K562 (cell line): ENCODE measurements at regions not wholly inside any gene's neighbourhood (a gene's known extent, or its start where the extent isn't known, plus 50 kb on each side); places are given as distances from the start of the nearest gene placed in this dataset.

Source experiments
- FOXJ2 ChIP-seq: fragments of 200-800 bp; sonication (Bioruptor generic); IDR thresholded peaks from 2 replicates; pipeline ENCODE4 v1.6.1; 2016; ENCODE audit warnings: missing genetic modification characterization, missing compliant biosample characterization
- HDAC3 ChIP-seq: fragments of 450-650 bp; IDR thresholded peaks from 2 replicates; pipeline ENCODE4 v1.6.1; 2018; ENCODE audit warnings: borderline replicate concordance, mild to moderate bottlenecking, moderate library complexity; ENCODE audit not compliant: partially characterized antibody
- HIVEP1 ChIP-seq: fragments of 250-450 bp; sonication (Bioruptor Pico); IDR thresholded peaks from 2 replicates; pipeline ENCODE4 v1.4.0; 2020; ENCODE audit warnings: mild to moderate bottlenecking
- LCOR ChIP-seq: sonication (generic); formaldehyde crosslinking; IDR thresholded peaks from 2 replicates; pipeline ENCODE4 v1.8.0; 2022; ENCODE audit warnings: mild to moderate bottlenecking, missing genetic modification reagents
- PURB ChIP-seq: sonication (generic); formaldehyde crosslinking; IDR thresholded peaks from 2 replicates; pipeline ENCODE4 v1.9.0; 2021; ENCODE audit warnings: low read depth, mild to moderate bottlenecking, missing genetic modification reagents
- SIX5 ChIP-seq, 2 experiments: IDR thresholded peaks; 2 replicates each; pipeline ENCODE4 v1.6.1; 2011; ENCODE audit warnings: low read length in 2 of 2, borderline replicate concordance in 1 of 2, low read depth in 1 of 2, mild to moderate bottlenecking in 1 of 2, moderate library complexity in 1 of 2; ENCODE audit not compliant: insufficient read depth in 1 of 2
- SREBF1 ChIP-seq: fragments of 150-350 bp; IDR thresholded peaks from 2 replicates; pipeline ENCODE4 v1.6.1; 2014; ENCODE audit warnings: antibody characterized with exemption, low read depth, low read length, borderline replicate concordance
- TCF3 ChIP-seq: sonication (generic); formaldehyde crosslinking; IDR thresholded peaks from 2 replicates; pipeline ENCODE4 v1.4.0; 2020; ENCODE audit warnings: mild to moderate bottlenecking, missing genetic modification reagents
- ZNF668 ChIP-seq: fragments of 250-450 bp; sonication (Bioruptor Pico); IDR thresholded peaks from 2 replicates; pipeline ENCODE4 v1.8.0; 2022; ENCODE audit warnings: mild to moderate bottlenecking, inconsistent platforms
- TF ChIP-seq, protein P1 (sequence below): IDR thresholded peaks from 2 replicates; pipeline ENCODE4 v1.6.1; 2016; ENCODE audit warnings: missing genetic modification characterization, missing compliant biosample characterization
- TF ChIP-seq, protein P2 (sequence below): fragments of 250-450 bp; sonication (Bioruptor Pico); IDR thresholded peaks from 2 replicates; pipeline ENCODE4 v1.6.1; 2021; ENCODE audit warnings: mild to moderate bottlenecking
- TF ChIP-seq, protein P3 (sequence below): fragments of 250-450 bp; sonication (Bioruptor Pico); IDR thresholded peaks from 2 replicates; pipeline ENCODE4 v1.4.0; 2020; ENCODE audit warnings: mild to moderate bottlenecking, moderate library complexity, borderline replicate concordance
- TF ChIP-seq, protein P4 (sequence below): fragments of 250-450 bp; sonication (Bioruptor Pico); IDR thresholded peaks from 2 replicates; pipeline ENCODE4 v1.8.0; 2021; ENCODE audit warnings: mild to moderate bottlenecking, moderate library complexity

DNA sequence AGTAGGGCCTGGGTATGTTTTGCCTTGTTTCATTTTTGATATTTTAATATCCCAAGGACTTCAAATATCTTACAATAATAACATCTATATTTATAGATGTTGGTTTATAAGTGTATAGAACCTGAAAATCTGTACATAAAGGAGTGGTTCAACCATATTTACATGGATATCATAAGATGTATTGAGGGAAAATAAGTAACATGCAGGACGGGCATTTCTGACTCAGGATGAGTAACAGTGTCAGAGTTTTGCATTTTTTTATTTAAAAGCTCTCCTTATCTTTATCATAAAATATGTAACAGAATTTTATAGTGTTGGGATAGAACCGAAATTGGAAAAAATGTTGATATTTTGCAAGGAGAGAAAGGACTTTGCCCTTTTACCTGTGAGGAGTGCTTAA, 1438.7 kb downstream of the REEP3 start (continued):
- TF ChIP-seq FOXJ2 (tag), result no peak
- no peak for TF ChIP-seq TCF3 (CRISPR knock-in tag)
- TF ChIP-seq HDAC3, result no peak
- TF ChIP-seq, protein P1, sequence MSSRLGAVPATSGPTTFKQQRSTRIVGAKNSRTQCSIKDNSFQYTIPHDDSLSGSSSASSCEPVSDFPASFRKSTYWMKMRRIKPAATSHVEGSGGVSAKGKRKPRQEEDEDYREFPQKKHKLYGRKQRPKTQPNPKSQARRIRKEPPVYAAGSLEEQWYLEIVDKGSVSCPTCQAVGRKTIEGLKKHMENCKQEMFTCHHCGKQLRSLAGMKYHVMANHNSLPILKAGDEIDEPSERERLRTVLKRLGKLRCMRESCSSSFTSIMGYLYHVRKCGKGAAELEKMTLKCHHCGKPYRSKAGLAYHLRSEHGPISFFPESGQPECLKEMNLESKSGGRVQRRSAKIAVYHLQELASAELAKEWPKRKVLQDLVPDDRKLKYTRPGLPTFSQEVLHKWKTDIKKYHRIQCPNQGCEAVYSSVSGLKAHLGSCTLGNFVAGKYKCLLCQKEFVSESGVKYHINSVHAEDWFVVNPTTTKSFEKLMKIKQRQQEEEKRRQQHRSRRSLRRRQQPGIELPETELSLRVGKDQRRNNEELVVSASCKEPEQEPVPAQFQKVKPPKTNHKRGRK (tag), result no peak
- TF ChIP-seq SREBF1, result no peak
- TF ChIP-seq ZNF668, result no peak
- TF ChIP-seq, protein P2, sequence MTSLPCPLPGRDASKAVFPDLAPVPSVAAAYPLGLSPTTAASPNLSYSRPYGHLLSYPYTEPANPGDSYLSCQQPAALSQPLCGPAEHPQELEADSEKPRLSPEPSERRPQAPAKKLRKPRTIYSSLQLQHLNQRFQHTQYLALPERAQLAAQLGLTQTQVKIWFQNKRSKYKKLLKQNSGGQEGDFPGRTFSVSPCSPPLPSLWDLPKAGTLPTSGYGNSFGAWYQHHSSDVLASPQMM (CRISPR knock-in tag), result no peak
- no peak for TF ChIP-seq PURB
- no peak for TF ChIP-seq SIX5 (IDR thresholded peaks at IDR 0.05; ENCODE audit: borderline replicate concordance in 1 of 2, insufficient read depth in 1 of 2, low read depth in 1 of 2, low read length in 2 of 2)
- TF ChIP-seq, protein P3, sequence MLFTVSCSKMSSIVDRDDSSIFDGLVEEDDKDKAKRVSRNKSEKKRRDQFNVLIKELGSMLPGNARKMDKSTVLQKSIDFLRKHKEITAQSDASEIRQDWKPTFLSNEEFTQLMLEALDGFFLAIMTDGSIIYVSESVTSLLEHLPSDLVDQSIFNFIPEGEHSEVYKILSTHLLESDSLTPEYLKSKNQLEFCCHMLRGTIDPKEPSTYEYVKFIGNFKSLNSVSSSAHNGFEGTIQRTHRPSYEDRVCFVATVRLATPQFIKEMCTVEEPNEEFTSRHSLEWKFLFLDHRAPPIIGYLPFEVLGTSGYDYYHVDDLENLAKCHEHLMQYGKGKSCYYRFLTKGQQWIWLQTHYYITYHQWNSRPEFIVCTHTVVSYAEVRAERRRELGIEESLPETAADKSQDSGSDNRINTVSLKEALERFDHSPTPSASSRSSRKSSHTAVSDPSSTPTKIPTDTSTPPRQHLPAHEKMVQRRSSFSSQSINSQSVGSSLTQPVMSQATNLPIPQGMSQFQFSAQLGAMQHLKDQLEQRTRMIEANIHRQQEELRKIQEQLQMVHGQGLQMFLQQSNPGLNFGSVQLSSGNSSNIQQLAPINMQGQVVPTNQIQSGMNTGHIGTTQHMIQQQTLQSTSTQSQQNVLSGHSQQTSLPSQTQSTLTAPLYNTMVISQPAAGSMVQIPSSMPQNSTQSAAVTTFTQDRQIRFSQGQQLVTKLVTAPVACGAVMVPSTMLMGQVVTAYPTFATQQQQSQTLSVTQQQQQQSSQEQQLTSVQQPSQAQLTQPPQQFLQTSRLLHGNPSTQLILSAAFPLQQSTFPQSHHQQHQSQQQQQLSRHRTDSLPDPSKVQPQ (CRISPR knock-in tag), result no peak
- no peak for TF ChIP-seq LCOR
- no peak for TF ChIP-seq HIVEP1
- TF ChIP-seq, protein P4, sequence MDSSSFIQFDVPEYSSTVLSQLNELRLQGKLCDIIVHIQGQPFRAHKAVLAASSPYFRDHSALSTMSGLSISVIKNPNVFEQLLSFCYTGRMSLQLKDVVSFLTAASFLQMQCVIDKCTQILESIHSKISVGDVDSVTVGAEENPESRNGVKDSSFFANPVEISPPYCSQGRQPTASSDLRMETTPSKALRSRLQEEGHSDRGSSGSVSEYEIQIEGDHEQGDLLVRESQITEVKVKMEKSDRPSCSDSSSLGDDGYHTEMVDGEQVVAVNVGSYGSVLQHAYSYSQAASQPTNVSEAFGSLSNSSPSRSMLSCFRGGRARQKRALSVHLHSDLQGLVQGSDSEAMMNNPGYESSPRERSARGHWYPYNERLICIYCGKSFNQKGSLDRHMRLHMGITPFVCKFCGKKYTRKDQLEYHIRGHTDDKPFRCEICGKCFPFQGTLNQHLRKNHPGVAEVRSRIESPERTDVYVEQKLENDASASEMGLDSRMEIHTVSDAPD (CRISPR knock-in tag), result no peak
- TF ChIP-seq, all 486 proteins: peak for 0
